Uterus (tissue), 2 donors: ENCODE measurements at regions not wholly inside any gene's neighbourhood (a gene's known extent, or its start where the extent isn't known, plus 50 kb on each side); places are given as distances from the start of the nearest gene placed in this dataset.

ENCODE experiments used
- CTCF ChIP-seq, 4 experiments: fragments of 200-600 bp in 2 of 4; fragments of 450-650 bp in 2 of 4; sonication (generic) in 2 of 4; IDR thresholded peaks; one replicate each; pipeline ENCODE4 v1.5.1; 2016 to 2019; ENCODE audit warnings: antibody characterized with exemption in 4 of 4, mild to moderate bottlenecking in 2 of 4, moderate library complexity in 1 of 4
- POLR2A ChIP-seq, 2 donors: fragments of 450-650 bp; IDR thresholded peaks; one replicate each; pipeline ENCODE4 v1.6.1; 2016; ENCODE audit warnings: antibody characterized with exemption in 2 of 2, mild to moderate bottlenecking in 1 of 2, moderate library complexity in 1 of 2

GRCh38 chr14:61965030-61965745, 203.0 kb downstream of the SNAPC1 start:
- TF ChIP-seq CTCF (IDR thresholded peaks at IDR 0.05): no peak
- no peak for TF ChIP-seq POLR2A (IDR thresholded peaks at IDR 0.05)
